Fibroblast of lung (primary cell): ENCODE measurements at regions not wholly inside any gene's neighbourhood (a gene's known extent, or its start where the extent isn't known, plus 50 kb on each side); places are given as distances from the start of the nearest gene placed in this dataset.

Experiments used
- DNase-seq, 2 donors: peaks; one replicate each; pipeline versions ENCODE4 v3.0.0 to v3.0.0-alpha.2; 2010; ENCODE audit warnings: low read depth in 2 of 2
- H2AFZ ChIP-seq: 2 replicates; pipeline ENCODE4 v1.5.1; 2012; ENCODE audit warnings: low read length, control low read depth, inconsistent platforms
- H3K27ac ChIP-seq: 2 replicates; pipeline ENCODE4 v1.5.1; 2011; ENCODE audit warnings: low read length, control low read depth; ENCODE audit not compliant: insufficient read depth
- H3K27me3 ChIP-seq: 2 replicates; pipeline ENCODE4 v1.5.1; 2011; ENCODE audit warnings: mild to moderate bottlenecking, low read length; ENCODE audit not compliant: control insufficient read depth, insufficient read depth
- H3K36me3 ChIP-seq: 2 replicates; pipeline ENCODE4 v1.5.1; 2011; ENCODE audit warnings: low read length; ENCODE audit not compliant: control insufficient read depth, insufficient read depth
- H3K4me1 ChIP-seq: 2 replicates; pipeline ENCODE4 v1.5.1; 2011; ENCODE audit warnings: low read length; ENCODE audit not compliant: control insufficient read depth, insufficient read depth; ENCODE audit errors: extremely low read depth
- H3K4me2 ChIP-seq: 2 replicates; pipeline ENCODE4 v1.5.1; 2011; ENCODE audit warnings: low read length, control low read depth; ENCODE audit not compliant: insufficient read depth; ENCODE audit errors: extremely low read depth
- H3K4me3 ChIP-seq, 4 experiments: fragments of 200-600 bp in 1 of 4; sonication (generic) in 1 of 4; replicated peaks in 1 of 4; 2 replicates each; pipeline ENCODE4 v1.5.1; 2011 to 2016; ENCODE audit warnings: low read length in 4 of 4, low read depth in 3 of 4, mild to moderate bottlenecking in 3 of 4, control low read depth in 2 of 4, inconsistent platforms in 1 of 4, mixed read lengths in 1 of 4; ENCODE audit not compliant: insufficient read depth in 1 of 4; ENCODE audit errors: control extremely low read depth in 1 of 4
- H3K79me2 ChIP-seq: 2 replicates; pipeline ENCODE4 v1.5.1; 2012; ENCODE audit warnings: mild to moderate bottlenecking, low read length, inconsistent platforms; ENCODE audit not compliant: control insufficient read depth, insufficient read depth
- H3K9ac ChIP-seq: 2 replicates; pipeline ENCODE4 v1.5.1; 2011; ENCODE audit warnings: mild to moderate bottlenecking, low read length, control low read depth; ENCODE audit not compliant: insufficient read depth
- H3K9me3 ChIP-seq: 2 replicates; pipeline ENCODE4 v1.5.1; 2012; ENCODE audit warnings: low read depth, low read length; ENCODE audit not compliant: control insufficient read depth, insufficient read depth
- H4K20me1 ChIP-seq: 2 replicates; pipeline ENCODE4 v1.5.1; 2011; ENCODE audit warnings: low read length; ENCODE audit not compliant: control insufficient read depth, insufficient read depth; ENCODE audit errors: extremely low read depth
- EZH2 ChIP-seq: IDR thresholded peaks from 2 replicates; pipeline ENCODE4 v1.5.1; 2012; ENCODE audit warnings: low read length, control low read depth, mild to moderate bottlenecking; ENCODE audit errors: missing control alignments
- TF ChIP-seq, protein P1 (sequence below), 2 donors: IDR thresholded peaks in 1 of 2; conservative IDR thresholded peaks in 1 of 2; 1 replicate in 1 of 2; 2 replicates in 1 of 2; pipeline ENCODE4 v1.5.1; 2011 to 2012; ENCODE audit warnings: low read length in 2 of 2, control low read depth in 1 of 2, inconsistent platforms in 1 of 2, low read depth in 1 of 2, mild to moderate bottlenecking in 1 of 2

DNA sequence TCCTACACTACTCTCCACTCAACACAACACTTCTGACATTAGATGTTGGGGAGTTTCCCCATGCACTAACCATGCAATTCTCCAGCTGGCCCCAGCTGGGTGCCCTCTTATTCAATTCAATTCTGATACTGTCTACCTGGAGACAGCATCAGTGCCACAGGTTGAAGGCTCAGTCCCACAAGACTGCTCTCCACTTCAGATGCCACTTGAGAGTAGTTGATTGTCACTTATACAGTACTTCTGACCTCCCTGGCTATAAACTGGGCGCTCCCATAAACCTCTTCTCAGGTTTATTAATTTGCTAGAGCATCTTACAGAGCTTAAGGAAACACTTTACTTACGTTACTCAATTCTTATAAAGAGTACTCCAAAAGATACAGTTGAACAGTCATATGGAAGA lies 442.3 kb downstream of the LRRIQ3 start:
- no peak overlapping the region for H3K27ac ChIP-seq
- no peak for TF ChIP-seq EZH2
- TF ChIP-seq, protein P1, sequence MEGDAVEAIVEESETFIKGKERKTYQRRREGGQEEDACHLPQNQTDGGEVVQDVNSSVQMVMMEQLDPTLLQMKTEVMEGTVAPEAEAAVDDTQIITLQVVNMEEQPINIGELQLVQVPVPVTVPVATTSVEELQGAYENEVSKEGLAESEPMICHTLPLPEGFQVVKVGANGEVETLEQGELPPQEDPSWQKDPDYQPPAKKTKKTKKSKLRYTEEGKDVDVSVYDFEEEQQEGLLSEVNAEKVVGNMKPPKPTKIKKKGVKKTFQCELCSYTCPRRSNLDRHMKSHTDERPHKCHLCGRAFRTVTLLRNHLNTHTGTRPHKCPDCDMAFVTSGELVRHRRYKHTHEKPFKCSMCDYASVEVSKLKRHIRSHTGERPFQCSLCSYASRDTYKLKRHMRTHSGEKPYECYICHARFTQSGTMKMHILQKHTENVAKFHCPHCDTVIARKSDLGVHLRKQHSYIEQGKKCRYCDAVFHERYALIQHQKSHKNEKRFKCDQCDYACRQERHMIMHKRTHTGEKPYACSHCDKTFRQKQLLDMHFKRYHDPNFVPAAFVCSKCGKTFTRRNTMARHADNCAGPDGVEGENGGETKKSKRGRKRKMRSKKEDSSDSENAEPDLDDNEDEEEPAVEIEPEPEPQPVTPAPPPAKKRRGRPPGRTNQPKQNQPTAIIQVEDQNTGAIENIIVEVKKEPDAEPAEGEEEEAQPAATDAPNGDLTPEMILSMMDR (conservative IDR thresholded peaks at IDR 0.05 in 1 of 2, IDR thresholded peaks at IDR 0.05 in 1 of 2; ENCODE audit: low read depth in 1 of 2, low read length in 2 of 2) = no peak
- no peak for DNase-seq

DNA sequence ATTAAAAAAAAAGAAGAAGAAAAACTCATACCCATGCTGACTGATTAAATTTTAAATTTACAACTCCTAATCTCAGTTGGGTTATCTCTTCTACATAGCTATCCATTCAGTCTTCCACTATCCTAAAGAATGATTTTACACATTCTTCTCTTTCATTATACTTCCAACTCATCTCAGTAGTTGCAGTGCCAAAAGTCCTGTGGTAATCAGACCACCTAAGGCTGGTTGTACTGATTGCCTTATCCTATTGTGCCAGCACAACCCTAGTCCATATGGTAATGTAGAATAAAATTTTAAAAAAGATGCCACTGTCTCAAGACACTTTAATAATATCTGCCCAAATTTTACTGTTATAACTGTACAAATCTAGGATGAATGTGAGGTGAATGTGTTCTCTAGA lies 448.0 kb downstream of the LRRIQ3 start:
- Histone ChIP-seq H3K27ac (no peak overlapping the region), H3K4me3 (no peak overlapping the region), H3K27me3 (no peaks in the 10 kb centered on the region), H3K36me3 (no peaks in the 10 kb centered on the region), H2AFZ (no peak overlapping the region), H3K4me2 (no peak overlapping the region), H3K79me2 (no peaks in the 10 kb centered on the region), H4K20me1 (no peaks in the 10 kb centered on the region), H3K9me3 (no peaks in the 10 kb centered on the region), H3K4me1 (no peaks in the 10 kb centered on the region), H3K9ac (no peak overlapping the region)
- TF ChIP-seq EZH2 = no peak
- TF ChIP-seq, protein P1 (conservative IDR thresholded peaks at IDR 0.05 in 1 of 2, IDR thresholded peaks at IDR 0.05 in 1 of 2; ENCODE audit: low read depth in 1 of 2, low read length in 2 of 2) = no peak
- no peak for DNase-seq

More for the DNA sequence above, 442.3 kb downstream of the LRRIQ3 start:
- H3K79me2 ChIP-seq = no peaks in the 10 kb centered on the region
- no peaks in the 10 kb centered on the region for H4K20me1 ChIP-seq
- no peak overlapping the region for H3K4me2 ChIP-seq
- no peak overlapping the region for H3K4me3 ChIP-seq
- H2AFZ ChIP-seq = no peak overlapping the region
- H3K4me1 ChIP-seq = no peaks in the 10 kb centered on the region
- no peaks in the 10 kb centered on the region for H3K36me3 ChIP-seq
- H3K9ac ChIP-seq = no peak overlapping the region
- H3K27me3 ChIP-seq = no peaks in the 10 kb centered on the region
- no peaks in the 10 kb centered on the region for H3K9me3 ChIP-seq

DNA sequence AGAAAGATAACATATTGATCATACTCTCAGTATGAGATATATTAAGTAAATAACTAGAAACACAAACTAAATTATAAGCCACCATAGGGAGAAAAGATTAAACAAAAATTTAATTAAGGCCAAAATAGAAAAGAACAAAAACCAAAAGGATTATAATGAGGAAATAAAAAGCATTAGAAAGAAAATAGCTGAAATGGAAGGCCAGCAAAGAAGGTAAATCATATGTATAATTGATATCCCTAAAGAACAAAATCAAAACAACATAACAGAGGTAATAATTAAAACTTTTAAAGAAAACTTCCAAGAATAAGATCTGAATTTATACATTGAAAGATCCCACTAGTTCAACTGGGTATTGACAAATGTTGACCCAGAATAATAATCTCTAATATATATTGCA lies 453.0 kb downstream of the LRRIQ3 start:
- H4K20me1 ChIP-seq = no peaks in the 10 kb centered on the region
- H3K4me3 ChIP-seq = no peak overlapping the region

More for the DNA sequence above, 453.0 kb downstream of the LRRIQ3 start:
- H3K27me3 ChIP-seq = no peaks in the 10 kb centered on the region
- no peak overlapping the region for H3K27ac ChIP-seq
- H3K36me3 ChIP-seq = no peaks in the 10 kb centered on the region
- no peak overlapping the region for H3K9ac ChIP-seq
- H3K4me1 ChIP-seq = no peaks in the 10 kb centered on the region
- no peak for DNase-seq
- H3K9me3 ChIP-seq = no peaks in the 10 kb centered on the region
- no peak overlapping the region for H2AFZ ChIP-seq
- TF ChIP-seq, protein P1 (conservative IDR thresholded peaks at IDR 0.05 in 1 of 2, IDR thresholded peaks at IDR 0.05 in 1 of 2; ENCODE audit: low read depth in 1 of 2, low read length in 2 of 2) = no peak
- no peak for TF ChIP-seq EZH2
- no peak overlapping the region for H3K4me2 ChIP-seq
- no peaks in the 10 kb centered on the region for H3K79me2 ChIP-seq
